Liver (tissue), 3 donors: ENCODE measurements at regions not wholly inside any gene's neighbourhood (a gene's known extent, or its start where the extent isn't known, plus 50 kb on each side); places are given as distances from the start of the nearest gene placed in this dataset.

Experiments
- HNF4G ChIP-seq: IDR thresholded peaks from 2 replicates; pipeline ENCODE4 v1.6.1; 2016; ENCODE audit warnings: antibody characterized with exemption
- TF ChIP-seq, protein P1 (sequence below): fragments of 150-350 bp; IDR thresholded peaks from 2 replicates; pipeline ENCODE4 v1.5.1; 2017; ENCODE audit warnings: improper control_type of control experiment, low read depth, low read length; ENCODE audit not compliant: missing input control
- donor health status: healthy.
- donor health status: healthy.

GRCh38 chr18:22572341-22572740 lies 154.6 kb upstream of the CTAGE1 start:
- TF ChIP-seq HNF4G: no peak
- TF ChIP-seq, protein P1, sequence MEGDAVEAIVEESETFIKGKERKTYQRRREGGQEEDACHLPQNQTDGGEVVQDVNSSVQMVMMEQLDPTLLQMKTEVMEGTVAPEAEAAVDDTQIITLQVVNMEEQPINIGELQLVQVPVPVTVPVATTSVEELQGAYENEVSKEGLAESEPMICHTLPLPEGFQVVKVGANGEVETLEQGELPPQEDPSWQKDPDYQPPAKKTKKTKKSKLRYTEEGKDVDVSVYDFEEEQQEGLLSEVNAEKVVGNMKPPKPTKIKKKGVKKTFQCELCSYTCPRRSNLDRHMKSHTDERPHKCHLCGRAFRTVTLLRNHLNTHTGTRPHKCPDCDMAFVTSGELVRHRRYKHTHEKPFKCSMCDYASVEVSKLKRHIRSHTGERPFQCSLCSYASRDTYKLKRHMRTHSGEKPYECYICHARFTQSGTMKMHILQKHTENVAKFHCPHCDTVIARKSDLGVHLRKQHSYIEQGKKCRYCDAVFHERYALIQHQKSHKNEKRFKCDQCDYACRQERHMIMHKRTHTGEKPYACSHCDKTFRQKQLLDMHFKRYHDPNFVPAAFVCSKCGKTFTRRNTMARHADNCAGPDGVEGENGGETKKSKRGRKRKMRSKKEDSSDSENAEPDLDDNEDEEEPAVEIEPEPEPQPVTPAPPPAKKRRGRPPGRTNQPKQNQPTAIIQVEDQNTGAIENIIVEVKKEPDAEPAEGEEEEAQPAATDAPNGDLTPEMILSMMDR: no peak
